GDM1 (cell line): ENCODE measurements at regions not wholly inside any gene's neighbourhood (a gene's known extent, or its start where the extent isn't known, plus 50 kb on each side); places are given as distances from the start of the nearest gene placed in this dataset.
"Not testable (repeated sequence)": the region's sequence is repeated elsewhere in the genome, so short reads cannot be mapped to it uniquely, and the experiment has no call there.

Experiments used
- DNase-seq: peaks from one replicate; lab custom pipeline; 2025; lab: John Stamatoyannopoulos, UW

DNA sequence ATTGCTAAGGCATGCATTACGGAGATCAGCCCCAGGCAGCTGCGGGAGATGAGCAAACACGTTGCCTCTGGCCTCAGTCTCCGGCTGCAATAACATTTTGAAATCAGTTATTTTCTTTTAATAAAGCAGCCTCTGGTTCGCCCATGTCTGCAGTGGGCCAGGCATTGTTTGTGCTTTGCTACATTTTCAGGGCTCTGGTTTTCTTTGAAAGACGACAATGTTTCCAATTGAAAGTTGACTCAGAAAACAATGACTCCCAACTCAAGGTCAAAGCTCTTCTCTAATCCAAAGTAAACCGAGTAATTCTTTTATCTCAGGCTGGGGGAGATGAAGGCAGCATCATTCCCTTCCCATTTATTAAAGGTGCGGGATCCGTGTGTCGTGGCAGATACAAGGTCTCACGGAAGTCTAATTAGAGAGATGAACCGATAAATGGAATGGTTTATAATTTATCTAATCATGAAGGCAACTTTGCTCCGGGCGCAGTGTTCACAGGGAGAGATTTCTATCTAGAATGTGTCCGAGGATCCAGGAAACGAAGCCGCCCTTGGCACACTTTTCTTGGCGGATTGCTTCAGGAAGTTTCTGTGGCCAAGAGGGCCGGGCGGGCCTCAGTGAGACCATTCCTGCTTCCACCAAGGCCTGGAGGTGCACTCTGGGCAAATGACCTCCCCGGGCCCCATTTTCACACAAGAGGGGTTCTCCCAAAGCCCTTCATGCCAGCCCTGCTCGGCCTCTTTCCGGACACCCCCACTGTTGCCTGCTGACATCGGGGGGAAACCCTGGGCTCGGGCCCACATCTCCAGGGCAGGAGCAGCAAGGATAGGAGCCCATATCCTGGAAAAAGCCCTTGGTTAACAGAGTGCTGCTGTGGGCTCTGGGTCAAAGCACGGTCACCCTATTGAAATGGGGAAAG lies 811.4 kb downstream of the BRD1 start:
- no peak for DNase-seq

DNA sequence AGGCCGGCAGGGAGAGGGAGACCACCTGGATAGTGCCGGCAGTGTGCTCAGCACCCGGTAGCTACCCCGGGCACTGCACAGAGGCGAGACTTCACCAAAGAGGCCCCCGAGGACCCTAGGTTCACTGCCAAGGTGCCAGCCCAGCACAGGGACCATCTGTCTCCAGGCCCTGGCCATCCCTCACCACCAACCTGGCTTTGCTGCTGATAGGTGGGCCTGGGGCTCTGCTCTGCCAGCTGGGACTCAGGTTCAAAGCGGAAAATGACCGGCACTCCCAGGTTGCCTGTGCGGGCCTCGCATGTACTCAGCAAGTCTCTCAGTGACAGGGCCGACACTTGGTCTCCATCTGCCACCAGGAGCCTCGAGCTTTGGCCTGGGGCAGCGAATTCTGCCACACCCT lies 812.2 kb downstream of the BRD1 start:
- no peak for DNase-seq

DNA sequence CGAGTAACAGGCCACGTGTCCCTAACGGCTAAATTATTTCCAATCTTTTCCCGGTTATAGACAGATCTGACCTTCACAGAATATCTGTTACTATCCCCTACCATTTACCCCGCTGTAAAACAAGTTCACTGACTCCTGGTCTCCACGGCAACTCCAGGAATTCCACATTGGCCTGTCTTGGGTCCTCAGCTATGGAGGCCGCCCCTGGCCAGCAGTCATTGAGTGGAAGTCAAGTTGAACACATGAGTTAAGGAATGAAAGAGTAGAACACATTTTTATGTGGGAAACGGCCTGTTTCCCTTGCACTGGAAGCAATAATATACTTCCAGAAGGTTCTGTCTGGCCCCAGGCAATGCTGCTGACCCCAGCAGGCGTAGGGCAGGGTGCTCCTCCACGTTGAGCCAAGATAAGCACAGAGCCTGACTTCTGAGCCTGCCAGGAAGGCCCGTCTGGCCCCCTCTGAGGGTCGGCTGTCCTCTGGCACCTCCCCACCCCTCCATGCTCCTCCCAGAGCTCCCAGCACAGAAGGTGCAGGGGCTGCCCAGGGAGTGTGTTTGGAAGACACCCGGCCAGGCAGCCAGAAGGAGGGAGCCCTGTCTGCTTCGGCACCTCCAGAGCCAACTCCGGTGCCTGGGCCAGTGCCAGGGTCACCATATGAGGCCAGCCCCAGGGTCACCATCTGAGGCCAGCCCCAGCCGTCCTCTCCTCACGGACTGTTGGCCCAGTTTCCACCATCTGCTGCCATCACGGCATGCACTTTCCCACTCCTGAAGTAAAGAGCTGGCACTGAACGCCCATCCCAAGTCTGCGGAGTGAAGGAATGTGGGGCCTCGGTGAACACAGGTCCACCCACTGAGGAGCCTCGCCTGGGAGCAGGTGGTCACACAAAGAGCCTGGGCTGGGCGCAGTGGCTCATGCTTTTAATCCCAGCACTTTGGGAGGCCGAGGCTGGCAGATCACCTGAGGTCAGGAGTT lies 813.2 kb downstream of the BRD1 start:
- no peak for DNase-seq

DNA sequence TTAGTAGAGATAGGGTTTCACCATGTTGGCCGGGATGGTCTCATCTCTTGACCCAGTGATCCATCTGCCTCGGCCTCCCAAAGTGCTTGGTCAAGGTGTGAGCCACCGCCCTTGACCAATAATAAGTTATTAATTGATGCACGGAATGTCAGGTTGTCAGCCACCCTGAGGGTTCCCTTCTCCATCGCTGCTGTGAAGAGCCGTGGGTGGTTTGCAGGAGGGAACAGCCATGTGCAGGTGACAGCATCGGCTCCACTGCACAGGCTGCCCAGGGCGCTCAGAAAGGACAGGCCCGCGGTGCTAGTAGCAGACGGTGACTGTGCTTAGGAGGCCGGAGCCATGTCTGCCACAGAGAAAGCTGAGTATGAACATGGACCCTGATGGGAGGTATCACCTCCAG lies 814.0 kb downstream of the BRD1 start:
- no peak for DNase-seq

DNA sequence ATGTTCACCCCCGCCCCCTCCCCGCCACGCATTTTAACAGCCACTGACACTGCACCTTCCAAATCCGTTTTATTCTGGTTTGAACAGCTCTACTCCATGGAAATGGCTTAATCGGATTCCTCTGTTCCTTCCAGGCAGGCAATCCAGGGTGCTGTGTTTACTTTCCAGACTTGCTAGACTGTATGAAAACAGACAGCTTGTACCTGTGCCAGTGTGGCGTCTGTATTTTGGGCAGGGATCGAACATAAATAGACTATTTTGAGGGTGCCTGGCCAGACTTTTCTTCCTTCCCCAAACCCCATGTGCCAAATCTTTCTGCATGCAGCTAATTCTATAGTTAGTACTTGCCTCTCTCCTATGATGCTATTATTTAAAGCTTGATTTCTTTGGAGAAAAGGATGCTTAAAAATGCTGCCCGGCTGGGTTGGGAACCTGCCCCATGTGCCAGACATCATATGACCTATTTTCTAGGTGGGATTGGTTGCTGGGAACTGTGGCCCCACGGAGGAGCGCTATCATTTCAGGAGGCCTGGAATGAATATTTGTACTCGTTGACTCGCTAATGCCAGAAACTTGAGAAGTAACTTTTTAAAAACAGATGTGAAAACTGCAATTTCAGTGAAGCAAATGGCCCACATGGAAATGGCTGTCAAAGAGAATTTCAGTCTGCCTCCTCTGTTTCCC lies 814.8 kb downstream of the BRD1 start:
- DNase-seq = no peak

DNA sequence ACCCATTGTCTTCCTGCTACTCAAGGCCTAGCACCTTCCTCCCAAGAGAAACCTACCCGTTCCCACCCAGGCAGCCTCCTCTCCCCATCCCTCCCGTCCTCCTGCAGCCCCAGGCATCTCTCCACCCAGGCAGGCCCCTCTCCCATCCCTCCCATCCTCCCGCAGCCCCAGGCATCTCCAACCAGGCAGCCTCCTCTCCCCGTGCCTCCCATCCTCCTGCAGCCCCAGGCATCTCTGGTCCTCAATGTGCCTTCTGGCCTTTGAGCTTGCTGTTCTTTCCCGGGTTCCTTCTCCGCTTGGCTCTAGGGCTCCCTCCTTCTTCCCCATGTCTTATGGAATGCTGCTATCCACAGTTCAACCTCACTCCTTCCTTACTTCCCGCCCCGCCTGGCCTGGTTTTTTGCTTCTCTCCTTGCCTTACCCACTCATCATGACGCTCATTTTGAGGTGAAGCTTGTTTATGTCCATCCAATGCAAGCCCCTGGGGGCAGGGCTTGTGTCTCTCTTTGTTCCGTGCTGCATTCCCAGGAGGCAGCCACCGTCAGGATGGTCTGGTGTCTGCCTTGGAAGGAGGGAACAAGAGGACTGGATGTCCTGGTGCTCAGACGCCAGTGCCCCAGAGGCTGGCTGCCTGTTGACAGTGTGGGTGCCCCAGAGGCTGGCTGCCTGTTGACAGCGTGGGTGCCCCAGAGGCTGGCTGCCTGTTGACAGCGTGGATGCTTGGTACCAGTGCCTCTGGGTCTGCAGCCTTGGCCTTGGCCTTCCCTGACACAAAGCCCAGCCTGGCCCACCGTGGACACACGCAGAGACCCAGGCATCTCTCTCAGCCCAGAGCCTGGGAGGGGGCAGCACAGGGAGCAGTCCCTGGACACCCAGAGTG lies 815.7 kb downstream of the BRD1 start:
- no peak for DNase-seq

DNA sequence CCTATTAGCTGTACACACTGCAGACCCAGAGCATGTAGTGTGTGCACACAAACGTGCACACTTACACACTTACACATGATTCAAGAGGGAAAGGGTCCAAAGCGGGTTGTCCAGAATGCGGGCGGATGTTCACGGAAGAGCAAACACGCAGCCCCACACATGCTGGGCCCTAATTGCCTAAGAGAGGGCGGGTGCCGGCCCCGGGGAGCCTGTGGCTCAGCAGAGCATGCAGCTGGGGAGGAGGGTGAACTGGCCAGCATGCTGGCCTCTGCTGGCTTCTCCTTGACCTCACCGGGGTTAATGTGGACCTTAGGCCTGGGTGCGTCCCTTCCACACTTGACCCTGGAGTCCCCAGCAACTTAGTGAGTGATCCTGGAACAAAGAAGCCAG lies 816.3 kb downstream of the BRD1 start:
- DNase-seq = no peak

DNA sequence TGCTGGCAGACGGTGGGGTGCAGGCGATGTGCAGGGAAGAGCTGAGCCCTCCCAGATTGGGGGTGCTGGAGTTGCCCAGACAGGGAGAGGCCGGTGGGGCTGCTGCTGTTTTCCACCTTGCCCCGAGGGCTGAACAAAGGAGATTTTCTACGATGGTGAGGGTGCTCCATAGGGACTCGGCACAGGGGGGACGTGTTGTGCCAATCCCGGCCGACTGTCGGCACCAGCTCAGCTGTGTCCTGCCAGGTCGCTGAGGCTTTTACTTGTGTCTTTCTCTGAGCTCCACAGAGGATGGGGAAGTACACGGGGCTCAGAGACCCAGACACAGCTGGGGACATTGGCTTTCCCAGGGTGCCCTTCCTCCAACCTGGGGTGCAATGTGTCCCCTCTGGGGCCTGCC lies 816.8 kb downstream of the BRD1 start:
- no peak for DNase-seq

DNA sequence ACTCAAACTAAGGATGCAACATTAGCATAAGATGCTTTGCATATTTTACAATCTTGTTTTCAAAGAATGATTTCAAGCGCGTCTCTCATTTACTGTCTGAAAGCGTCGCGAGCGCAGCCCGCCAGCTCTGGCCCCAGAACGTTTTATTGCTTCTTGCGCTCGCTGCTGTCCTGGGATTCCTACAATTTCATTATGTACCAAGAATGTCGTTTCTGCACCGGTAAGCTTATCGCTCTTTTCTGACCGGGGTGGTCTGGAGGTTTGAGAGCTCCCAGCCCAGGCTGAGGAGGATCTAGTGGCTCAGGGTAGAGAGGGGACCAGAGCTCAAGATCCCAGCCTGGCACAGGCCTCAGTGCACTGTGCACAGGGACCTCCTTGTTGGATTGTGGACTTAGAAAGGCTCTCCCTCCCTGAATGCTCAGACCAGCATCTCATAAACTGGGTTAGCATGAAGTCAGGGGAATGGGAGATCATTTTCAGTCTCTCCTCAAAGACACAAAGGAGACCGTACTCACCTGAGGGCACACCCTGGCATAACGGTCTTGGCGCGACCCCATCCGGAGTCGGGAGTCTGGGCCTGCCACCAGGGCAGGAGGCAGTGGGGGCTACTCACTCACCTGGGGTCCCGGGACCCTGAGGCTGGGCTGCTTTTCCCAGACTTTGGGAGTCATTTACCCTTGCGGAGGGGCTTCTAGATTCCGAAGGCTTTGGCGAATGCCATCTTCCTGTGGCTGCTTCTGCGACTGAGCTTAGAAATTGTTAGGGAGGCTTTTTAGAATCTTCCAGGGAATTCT lies 817.4 kb downstream of the BRD1 start:
- DNase-seq = no peak

DNA sequence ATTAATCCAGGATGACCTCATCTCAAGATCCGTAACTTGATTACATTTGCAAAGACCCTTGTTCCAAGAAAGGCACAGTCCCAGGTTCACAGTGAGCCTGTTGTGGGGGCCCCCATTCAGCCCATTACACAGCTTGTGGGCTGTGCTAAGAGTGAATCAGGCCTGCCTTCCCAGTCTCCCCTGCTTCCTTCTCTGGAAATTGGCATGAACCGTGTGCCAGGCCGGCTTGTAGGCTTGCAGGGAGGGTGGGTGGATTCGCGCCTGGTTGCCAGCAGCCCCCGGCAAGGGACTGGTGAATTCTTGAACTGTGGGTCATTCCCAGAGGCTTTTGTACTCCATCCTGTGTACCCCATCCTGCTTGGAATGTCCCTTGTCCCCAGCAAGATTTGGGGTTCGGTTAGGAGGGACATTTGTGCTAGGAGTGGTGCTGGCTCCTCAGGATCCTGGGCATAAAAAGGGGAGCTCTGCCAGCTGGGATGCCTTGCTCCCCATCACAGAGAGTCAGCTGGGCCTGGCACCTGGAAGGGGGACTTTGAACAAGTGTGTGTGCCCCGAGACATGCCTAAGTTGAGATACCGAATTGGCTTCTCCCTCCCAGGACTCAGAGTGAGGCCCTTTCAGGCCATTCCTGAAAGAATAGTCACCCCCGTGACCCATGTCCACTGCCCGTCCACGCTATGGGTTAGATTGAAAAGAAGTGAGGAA lies 818.2 kb downstream of the BRD1 start:
- no peak for DNase-seq

DNA sequence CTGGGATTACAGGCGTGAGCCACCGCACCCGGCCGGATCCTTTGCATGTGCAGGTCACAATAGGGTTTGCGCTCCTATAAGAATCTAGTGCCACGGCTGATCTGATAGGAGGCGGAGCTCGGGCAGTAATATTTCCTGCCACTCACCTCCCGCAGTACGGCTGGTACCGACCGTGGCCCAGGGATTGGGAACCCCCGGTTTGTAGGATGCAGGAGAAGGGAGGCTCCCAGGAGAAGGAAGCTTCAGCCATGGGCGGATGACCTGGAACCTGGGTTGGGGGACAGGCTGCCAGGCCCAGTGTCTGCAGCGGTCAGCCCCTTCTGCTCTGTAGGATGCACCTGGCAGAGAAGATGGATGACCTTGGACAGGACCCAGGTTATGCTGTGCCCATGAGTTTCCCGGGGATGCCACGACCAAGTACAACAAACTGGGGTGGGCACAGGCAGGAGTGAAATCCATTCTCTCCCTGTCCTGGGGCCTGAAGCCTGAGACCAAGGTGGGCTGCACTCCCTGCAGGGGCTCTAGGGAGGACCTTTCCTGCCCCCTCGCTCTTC lies 818.9 kb downstream of the BRD1 start:
- no peak for DNase-seq

DNA sequence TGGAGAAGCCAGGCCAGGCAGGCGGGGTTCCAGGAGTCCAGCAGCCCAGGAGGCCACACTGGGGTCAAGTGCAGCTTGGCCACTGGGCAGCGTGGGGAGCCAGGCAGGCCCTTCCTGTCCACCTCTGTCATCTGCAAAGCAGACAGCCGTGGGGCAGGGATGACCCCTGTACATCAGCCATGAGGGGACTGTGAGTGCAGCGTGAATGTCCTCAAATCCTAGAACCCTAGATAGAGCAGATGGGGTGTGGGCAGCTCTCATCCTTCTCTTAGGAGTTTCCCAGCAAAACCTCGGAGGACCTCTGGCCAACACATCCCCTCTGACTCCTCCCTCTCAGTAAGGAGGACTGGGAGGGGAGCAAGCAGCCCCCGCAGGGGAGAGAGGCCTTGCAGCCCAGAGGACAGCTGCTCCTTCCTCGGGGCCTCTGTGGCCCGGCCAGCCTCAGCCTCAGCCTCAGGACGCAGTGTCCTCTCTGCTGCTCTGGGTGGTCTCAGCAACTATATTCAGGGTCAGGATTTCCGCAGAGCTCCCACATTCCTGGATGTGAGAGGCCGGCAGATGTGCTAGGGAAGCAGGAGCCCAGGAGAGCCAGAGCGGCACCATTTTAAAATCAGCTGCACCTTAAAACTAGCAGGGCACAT lies 820.5 kb downstream of the BRD1 start:
- no peak for DNase-seq

DNA sequence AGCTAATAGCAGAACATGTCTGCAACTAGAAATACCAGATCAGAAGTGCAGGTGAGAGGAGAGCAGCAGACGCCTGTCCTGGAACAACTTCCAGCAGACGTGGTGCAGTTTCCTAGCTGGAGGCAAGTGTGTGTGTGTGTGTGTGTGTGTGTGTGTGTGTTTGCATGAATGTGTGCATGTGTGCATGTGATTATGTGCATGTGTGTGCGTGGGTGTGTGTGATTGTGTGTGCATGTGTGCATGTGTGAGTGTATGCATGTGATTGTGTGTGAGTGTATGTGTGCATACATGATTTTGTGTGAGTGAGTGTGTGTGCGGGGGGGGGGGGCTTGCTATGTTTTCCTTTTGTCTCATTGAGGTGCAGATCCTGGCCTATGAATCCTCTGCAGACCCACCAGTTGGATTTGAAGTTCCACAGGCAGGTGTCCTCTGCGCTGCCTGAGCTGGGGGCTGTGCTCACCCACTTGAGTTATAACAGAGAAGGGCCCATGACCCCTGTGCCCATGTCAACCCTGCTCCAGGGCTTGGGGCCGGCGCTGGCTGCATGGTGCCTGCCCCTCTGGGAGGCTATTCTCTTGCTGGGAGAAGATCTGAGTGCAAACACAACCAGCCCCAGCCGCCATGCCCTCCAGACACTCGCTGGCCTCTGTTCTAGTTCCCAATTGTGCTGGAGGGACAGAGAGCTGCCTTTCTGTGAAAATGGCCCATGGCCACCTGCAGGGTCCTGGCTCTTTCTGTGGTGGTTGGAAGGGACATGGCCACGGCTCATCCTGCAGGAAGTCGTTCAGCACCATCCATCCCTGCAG lies 821.3 kb downstream of the BRD1 start:
- DNase-seq = no peak

DNA sequence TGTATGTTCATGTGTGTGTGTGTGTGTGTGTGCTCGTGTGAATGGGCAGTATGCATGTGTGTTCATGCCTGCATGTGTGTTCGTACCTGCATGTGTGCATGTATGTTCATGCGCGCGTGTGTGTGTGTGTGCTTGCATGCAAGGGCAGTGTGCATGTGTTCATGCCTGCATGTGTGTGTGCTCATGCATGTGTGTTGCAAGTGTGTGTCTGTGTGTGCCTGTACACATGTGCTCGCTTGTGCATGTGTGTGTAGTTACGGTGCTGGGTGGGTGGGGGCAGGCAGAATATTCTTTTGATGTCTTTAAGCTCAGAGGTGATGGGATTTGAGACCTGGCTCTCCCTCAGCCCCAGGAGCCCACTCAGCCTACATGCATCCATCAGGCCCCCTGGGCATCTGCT lies 822.1 kb downstream of the BRD1 start:
- no peak for DNase-seq

DNA sequence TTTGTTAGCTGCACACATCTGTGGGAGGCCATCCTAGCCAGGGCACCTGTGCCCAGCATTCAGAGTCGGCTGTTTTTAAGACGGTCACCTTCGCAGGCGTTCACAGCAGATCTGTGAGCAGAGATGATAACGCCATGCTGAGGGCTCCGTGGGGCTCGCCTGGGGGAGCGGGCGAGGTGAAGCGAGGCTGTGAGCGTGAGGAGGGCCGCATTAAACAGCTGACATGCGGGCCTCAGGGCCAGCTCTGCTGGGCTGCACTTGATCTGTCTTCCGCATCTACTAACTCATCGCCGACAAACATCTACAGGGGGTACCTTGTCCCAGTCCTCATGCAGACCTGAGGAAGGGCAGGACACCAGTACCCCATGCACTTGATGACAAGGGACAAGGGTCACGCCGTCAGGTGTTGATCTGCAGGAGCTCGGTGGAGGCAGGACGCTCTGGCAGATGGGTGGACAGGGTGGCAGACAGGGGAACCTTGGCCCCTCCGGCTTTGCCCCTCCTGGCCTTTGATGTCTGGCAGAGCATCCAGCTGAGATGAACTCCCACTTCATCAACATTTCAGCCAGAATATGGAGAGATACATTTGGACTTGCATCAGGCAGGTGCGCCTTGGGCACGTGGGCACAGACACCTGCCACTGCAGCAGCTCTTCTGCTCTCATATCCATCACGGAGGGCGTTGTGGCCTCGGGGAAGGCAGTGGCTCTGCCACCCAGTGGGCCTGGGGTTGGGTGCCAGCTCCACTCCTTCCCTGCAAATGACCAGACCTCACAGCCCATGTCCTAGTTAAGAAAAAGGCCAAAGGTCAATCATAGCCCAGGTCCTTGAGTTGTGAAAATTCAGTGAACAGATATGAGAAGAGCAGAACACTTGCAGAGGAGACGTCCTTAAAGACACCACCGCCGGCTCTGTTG lies 822.9 kb downstream of the BRD1 start:
- DNase-seq = no peak

DNA sequence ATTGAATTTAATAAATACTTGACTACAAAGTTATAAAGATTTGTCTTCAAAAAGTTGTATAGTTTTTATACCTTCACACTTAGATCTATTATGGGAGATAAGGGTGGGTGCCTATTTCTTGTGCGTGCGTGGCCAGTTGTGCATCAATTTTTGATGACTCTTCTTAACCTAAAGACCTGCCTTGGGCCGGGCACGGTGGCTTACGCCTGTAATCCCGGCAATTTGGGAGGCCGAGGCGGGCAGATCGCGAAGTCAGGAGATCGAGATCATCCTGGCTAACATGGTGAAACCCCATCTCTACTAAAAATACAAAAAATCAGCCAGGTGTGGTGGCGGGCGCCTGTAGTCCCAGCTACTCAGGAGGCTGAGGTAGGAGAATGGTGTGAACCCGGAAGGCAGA lies 830.1 kb downstream of the BRD1 start:
- DNase-seq = not testable (repeated sequence)

DNA sequence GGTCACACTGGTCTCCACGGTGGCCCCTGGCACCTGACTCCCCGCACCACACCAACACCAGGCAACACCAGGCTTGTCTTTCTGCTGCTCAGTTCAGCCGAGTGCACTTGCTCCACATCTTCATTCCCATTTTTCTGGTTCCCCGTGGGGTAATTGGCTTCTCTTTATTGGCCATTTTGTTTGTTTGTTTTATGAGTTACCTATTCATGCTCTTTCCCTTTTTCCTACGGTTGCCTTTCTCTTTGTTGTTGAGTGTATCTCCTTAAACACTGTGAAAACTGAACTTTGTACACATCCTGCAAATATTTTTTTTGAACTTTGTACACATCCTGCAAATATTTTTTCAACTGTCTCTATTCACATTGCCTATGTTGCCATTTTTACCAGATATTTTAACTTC lies 834.0 kb downstream of the BRD1 start:
- DNase-seq = no peak
